NB4 (cell line): ENCODE measurements at regions not wholly inside any gene's neighbourhood (a gene's known extent, or its start where the extent isn't known, plus 50 kb on each side); places are given as distances from the start of the nearest gene placed in this dataset.

Experiments
- POLR2A ChIP-seq: IDR thresholded peaks from 2 replicates; pipeline ENCODE4 v1.6.1; 2011; ENCODE audit warnings: mild to moderate bottlenecking; ENCODE audit not compliant: insufficient read length; ENCODE audit errors: extremely low read depth
- TF ChIP-seq, protein P1 (sequence below): IDR thresholded peaks from one replicate; pipeline ENCODE4 v1.5.1; 2012; ENCODE audit warnings: low read depth, low read length

DNA sequence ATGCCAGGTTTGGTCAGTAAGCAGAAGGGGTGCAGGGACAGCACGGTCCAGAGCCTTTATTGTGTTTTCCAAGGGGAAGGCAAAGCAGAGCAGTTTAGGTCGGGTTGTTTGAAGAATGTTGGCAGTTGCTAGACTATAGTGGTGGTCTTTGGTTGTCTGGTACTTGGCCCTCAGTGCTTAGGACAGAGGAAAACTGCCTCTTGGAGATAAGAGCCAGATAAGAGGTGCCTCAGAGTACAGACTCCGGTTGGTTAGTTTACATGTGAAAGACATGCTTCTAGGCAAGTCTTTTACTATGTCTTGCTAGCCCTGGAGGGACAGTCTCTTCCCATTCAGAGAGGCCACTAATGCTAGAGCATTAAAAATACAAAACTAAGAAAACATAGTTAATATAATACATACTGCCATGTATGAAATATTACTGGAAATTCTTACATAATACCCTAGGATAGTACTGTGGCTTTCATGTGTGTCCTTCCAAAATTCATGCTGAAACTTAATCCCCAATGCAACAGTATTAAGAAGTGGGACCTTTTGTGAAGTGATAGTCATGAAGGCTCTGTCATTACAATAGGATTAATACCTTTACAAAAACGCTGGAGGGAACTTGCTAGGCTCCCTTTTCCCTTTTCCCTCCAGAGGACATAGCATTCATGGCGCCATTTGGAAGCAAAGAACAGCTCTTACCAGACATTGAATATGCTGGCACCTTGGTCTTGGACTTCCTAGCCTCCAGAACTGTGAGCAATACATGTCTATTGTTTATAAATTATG, 280.4 kb downstream of the TMEM167A start:
- TF ChIP-seq, protein P1, sequence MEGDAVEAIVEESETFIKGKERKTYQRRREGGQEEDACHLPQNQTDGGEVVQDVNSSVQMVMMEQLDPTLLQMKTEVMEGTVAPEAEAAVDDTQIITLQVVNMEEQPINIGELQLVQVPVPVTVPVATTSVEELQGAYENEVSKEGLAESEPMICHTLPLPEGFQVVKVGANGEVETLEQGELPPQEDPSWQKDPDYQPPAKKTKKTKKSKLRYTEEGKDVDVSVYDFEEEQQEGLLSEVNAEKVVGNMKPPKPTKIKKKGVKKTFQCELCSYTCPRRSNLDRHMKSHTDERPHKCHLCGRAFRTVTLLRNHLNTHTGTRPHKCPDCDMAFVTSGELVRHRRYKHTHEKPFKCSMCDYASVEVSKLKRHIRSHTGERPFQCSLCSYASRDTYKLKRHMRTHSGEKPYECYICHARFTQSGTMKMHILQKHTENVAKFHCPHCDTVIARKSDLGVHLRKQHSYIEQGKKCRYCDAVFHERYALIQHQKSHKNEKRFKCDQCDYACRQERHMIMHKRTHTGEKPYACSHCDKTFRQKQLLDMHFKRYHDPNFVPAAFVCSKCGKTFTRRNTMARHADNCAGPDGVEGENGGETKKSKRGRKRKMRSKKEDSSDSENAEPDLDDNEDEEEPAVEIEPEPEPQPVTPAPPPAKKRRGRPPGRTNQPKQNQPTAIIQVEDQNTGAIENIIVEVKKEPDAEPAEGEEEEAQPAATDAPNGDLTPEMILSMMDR, result no peak
- TF ChIP-seq POLR2A, result no peak
